ENCODE measurements at regions not wholly inside any gene's neighbourhood (a gene's known extent, or its start where the extent isn't known, plus 50 kb on each side); places are given as distances from the start of the nearest gene placed in this dataset.

DNA sequence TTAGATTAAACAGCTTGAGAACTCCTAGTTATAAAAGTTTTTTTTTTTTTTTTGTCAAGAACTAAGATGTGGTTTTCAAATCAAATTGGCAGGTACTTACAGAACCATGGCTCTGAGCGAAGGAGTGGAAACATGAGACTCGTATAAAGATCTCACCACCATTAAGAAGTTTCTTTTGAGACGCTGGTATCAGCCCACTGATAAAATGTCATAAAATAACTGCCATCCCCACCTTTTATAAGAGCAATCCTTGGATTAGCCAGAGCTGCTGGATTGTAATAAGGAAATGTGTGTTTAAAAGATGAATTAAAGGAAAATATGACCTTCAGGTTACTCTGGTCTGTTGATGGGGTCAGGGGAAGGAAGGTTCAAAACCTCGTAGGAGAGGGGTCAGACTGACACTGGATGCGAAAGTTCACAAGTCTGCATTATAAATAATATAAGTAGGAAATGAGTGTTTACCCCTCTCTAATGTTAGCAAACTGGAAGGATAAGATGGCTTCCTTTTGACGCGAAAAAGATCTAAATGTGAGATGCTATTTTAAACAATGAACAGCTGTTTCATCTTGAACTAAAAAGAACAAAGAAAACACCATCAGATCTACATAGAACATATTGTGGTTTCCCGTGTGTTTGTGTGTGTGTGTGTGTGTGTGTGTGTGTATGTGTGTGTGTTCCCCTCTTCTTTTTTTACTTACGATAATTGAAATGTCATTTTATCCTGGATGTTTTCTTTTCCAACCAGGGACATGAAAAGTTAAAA, 386.8 kb upstream of the JAG1 start:
- no peak for TF ChIP-seq POLR2A (IDR thresholded peaks at IDR 0.05)
- TF ChIP-seq, protein P1, sequence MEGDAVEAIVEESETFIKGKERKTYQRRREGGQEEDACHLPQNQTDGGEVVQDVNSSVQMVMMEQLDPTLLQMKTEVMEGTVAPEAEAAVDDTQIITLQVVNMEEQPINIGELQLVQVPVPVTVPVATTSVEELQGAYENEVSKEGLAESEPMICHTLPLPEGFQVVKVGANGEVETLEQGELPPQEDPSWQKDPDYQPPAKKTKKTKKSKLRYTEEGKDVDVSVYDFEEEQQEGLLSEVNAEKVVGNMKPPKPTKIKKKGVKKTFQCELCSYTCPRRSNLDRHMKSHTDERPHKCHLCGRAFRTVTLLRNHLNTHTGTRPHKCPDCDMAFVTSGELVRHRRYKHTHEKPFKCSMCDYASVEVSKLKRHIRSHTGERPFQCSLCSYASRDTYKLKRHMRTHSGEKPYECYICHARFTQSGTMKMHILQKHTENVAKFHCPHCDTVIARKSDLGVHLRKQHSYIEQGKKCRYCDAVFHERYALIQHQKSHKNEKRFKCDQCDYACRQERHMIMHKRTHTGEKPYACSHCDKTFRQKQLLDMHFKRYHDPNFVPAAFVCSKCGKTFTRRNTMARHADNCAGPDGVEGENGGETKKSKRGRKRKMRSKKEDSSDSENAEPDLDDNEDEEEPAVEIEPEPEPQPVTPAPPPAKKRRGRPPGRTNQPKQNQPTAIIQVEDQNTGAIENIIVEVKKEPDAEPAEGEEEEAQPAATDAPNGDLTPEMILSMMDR (IDR thresholded peaks at IDR 0.05) = no peak
